ENCODE measurements at regions not wholly inside any gene's neighbourhood (a gene's known extent, or its start where the extent isn't known, plus 50 kb on each side); places are given as distances from the start of the nearest gene placed in this dataset.

DNA sequence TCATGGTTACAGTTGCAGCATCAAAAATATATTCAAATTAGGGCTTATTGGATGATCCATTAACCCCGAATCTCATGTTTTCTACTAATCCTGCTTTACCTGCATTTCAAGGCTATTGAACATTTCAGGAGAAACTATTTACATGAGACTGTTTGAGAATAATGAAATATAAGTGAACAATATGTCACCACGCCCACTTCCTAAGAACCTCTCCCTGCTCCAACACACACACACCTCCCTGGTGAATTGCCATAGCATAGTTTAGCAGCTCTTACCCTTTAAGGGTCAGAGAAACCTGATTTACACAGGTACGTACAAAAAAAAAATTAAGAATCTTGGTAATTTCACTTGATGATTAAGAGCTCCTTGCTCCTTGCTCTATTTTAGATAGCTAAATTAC is 113.4 kb downstream of the ANXA5 start:
- TF ChIP-seq, protein P1, sequence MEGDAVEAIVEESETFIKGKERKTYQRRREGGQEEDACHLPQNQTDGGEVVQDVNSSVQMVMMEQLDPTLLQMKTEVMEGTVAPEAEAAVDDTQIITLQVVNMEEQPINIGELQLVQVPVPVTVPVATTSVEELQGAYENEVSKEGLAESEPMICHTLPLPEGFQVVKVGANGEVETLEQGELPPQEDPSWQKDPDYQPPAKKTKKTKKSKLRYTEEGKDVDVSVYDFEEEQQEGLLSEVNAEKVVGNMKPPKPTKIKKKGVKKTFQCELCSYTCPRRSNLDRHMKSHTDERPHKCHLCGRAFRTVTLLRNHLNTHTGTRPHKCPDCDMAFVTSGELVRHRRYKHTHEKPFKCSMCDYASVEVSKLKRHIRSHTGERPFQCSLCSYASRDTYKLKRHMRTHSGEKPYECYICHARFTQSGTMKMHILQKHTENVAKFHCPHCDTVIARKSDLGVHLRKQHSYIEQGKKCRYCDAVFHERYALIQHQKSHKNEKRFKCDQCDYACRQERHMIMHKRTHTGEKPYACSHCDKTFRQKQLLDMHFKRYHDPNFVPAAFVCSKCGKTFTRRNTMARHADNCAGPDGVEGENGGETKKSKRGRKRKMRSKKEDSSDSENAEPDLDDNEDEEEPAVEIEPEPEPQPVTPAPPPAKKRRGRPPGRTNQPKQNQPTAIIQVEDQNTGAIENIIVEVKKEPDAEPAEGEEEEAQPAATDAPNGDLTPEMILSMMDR (conservative IDR thresholded peaks at IDR 0.05; ENCODE audit: low read depth in 2 of 2): no peak
- TF ChIP-seq EZH2phosphoT487 (IDR thresholded peaks at IDR 0.05; ENCODE audit: unreplicated experiment): no peak
- TF ChIP-seq POLR2AphosphoS5 (IDR thresholded peaks at IDR 0.05; ENCODE audit: low read depth): no peak
- TF ChIP-seq, protein P2, sequence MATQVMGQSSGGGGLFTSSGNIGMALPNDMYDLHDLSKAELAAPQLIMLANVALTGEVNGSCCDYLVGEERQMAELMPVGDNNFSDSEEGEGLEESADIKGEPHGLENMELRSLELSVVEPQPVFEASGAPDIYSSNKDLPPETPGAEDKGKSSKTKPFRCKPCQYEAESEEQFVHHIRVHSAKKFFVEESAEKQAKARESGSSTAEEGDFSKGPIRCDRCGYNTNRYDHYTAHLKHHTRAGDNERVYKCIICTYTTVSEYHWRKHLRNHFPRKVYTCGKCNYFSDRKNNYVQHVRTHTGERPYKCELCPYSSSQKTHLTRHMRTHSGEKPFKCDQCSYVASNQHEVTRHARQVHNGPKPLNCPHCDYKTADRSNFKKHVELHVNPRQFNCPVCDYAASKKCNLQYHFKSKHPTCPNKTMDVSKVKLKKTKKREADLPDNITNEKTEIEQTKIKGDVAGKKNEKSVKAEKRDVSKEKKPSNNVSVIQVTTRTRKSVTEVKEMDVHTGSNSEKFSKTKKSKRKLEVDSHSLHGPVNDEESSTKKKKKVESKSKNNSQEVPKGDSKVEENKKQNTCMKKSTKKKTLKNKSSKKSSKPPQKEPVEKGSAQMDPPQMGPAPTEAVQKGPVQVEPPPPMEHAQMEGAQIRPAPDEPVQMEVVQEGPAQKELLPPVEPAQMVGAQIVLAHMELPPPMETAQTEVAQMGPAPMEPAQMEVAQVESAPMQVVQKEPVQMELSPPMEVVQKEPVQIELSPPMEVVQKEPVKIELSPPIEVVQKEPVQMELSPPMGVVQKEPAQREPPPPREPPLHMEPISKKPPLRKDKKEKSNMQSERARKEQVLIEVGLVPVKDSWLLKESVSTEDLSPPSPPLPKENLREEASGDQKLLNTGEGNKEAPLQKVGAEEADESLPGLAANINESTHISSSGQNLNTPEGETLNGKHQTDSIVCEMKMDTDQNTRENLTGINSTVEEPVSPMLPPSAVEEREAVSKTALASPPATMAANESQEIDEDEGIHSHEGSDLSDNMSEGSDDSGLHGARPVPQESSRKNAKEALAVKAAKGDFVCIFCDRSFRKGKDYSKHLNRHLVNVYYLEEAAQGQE (IDR thresholded peaks at IDR 0.05; ENCODE audit: unreplicated experiment): no peak
- TF ChIP-seq, protein P3, sequence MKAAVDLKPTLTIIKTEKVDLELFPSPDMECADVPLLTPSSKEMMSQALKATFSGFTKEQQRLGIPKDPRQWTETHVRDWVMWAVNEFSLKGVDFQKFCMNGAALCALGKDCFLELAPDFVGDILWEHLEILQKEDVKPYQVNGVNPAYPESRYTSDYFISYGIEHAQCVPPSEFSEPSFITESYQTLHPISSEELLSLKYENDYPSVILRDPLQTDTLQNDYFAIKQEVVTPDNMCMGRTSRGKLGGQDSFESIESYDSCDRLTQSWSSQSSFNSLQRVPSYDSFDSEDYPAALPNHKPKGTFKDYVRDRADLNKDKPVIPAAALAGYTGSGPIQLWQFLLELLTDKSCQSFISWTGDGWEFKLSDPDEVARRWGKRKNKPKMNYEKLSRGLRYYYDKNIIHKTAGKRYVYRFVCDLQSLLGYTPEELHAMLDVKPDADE (IDR thresholded peaks at IDR 0.05): no peak
- no peak for TF ChIP-seq ZNF114 (CRISPR knock-in tag; IDR thresholded peaks at IDR 0.05)
- TF ChIP-seq EZH2 (IDR thresholded peaks at IDR 0.05; ENCODE audit: low read depth, unreplicated experiment): no peak
- TF ChIP-seq CREB1 (CRISPR knock-in tag; IDR thresholded peaks at IDR 0.05; ENCODE audit: low read depth): no peak

Measured in GM23338 (cell line).